GM12878 (cell line): ENCODE measurements at regions not wholly inside any gene's neighbourhood (a gene's known extent, or its start where the extent isn't known, plus 50 kb on each side); places are given as distances from the start of the nearest gene placed in this dataset.

ENCODE experiments used
- BCL11A ChIP-seq: IDR thresholded peaks from 2 replicates; pipeline ENCODE4 v1.6.1; 2011; ENCODE audit warnings: low read depth, low read length
- BMI1 ChIP-seq: fragments of 450-650 bp; IDR thresholded peaks from 2 replicates; pipeline ENCODE4 v1.6.1; 2016; ENCODE audit warnings: mild to moderate bottlenecking, moderate library complexity, borderline replicate concordance
- BRCA1 ChIP-seq: IDR thresholded peaks from 2 replicates; pipeline ENCODE4 v1.6.1; 2011; ENCODE audit warnings: low read depth, low read length, improper control_type of control experiment
- CBX3 ChIP-seq: fragments of 200-600 bp; sonication (generic); IDR thresholded peaks from 2 replicates; pipeline ENCODE4 v1.6.1; 2016; ENCODE audit warnings: low read depth, borderline replicate concordance
- CREM ChIP-seq: IDR thresholded peaks from 2 replicates; pipeline ENCODE4 v1.6.1; 2014; ENCODE audit warnings: antibody characterized with exemption, low read depth
- EGR1 ChIP-seq, 2 experiments: IDR thresholded peaks; 1 replicate in 1 of 2; 2 replicates in 1 of 2; pipeline ENCODE4 v1.6.1; 2011 to 2012; ENCODE audit warnings: low read depth in 2 of 2, low read length in 2 of 2, borderline replicate concordance in 1 of 2, mild to moderate bottlenecking in 1 of 2, moderate library complexity in 1 of 2
- FOXM1 ChIP-seq: IDR thresholded peaks from 2 replicates; pipeline ENCODE4 v1.6.1; 2012; ENCODE audit warnings: low read depth, mild to moderate bottlenecking, inconsistent platforms, low read length, moderate library complexity
- IRF4 ChIP-seq: IDR thresholded peaks from 2 replicates; pipeline ENCODE4 v1.6.1; 2011; ENCODE audit warnings: low read depth, low read length
- MEF2B ChIP-seq: fragments of 450-650 bp; IDR thresholded peaks from 2 replicates; pipeline ENCODE4 v1.6.1; 2018; ENCODE audit warnings: mild to moderate bottlenecking, moderate library complexity; ENCODE audit not compliant: partially characterized antibody, poor library complexity, severe bottlenecking
- NRF1 ChIP-seq: conservative IDR thresholded peaks from 2 replicates; pipeline ENCODE4 v1.6.1; 2011; ENCODE audit warnings: mild to moderate bottlenecking, low read depth, low read length, improper control_type of control experiment
- PAX8 ChIP-seq: fragments of 450-650 bp; IDR thresholded peaks from 2 replicates; pipeline ENCODE4 v1.6.1; 2017; ENCODE audit warnings: mild to moderate bottlenecking, moderate library complexity
- POLR2AphosphoS2 ChIP-seq: IDR thresholded peaks from 2 replicates; pipeline ENCODE4 v1.6.1; 2011; ENCODE audit warnings: low read depth, mild to moderate bottlenecking, low read length, improper control_type of control experiment, moderate library complexity
- POU2F2 ChIP-seq: IDR thresholded peaks from 3 replicates; pipeline ENCODE4 v1.6.1; 2011; ENCODE audit warnings: low read depth, mild to moderate bottlenecking, low read length, borderline replicate concordance
- RAD51 ChIP-seq: fragments of 450-650 bp; IDR thresholded peaks from 2 replicates; pipeline ENCODE4 v1.6.1; 2016; ENCODE audit warnings: moderate library complexity, mild to moderate bottlenecking, inconsistent platforms
- RELA ChIP-seq: fragments of 450-650 bp; IDR thresholded peaks from 2 replicates; pipeline ENCODE4 v1.8.0; 2014; ENCODE audit warnings: borderline replicate concordance; ENCODE audit not compliant: partially characterized antibody
- STAT1 ChIP-seq: fragments of 450-650 bp; conservative IDR thresholded peaks from 2 replicates; pipeline ENCODE4 v1.6.1; 2014; ENCODE audit warnings: antibody characterized with exemption, mild to moderate bottlenecking
- TCF12 ChIP-seq: IDR thresholded peaks from 2 replicates; pipeline ENCODE4 v1.6.1; 2011; ENCODE audit warnings: low read depth, mild to moderate bottlenecking, low read length
- YY1 ChIP-seq: IDR thresholded peaks from 2 replicates; pipeline ENCODE4 v1.6.1; 2011; ENCODE audit warnings: low read depth, mild to moderate bottlenecking, low read length
- ZNF207 ChIP-seq: fragments of 450-650 bp; IDR thresholded peaks from 2 replicates; pipeline ENCODE4 v1.6.1; 2014; ENCODE audit warnings: antibody characterized with exemption, mild to moderate bottlenecking, borderline replicate concordance
- ZNF384 ChIP-seq: IDR thresholded peaks from 2 replicates; pipeline ENCODE4 v1.6.1; 2012; ENCODE audit warnings: low read depth, mild to moderate bottlenecking, low read length, improper control_type of control experiment, borderline replicate concordance
- TF ChIP-seq, protein P1 (sequence below): IDR thresholded peaks from 2 replicates; pipeline ENCODE4 v1.6.1; 2011; ENCODE audit warnings: borderline replicate concordance, low read depth, mild to moderate bottlenecking, moderate library complexity, mixed read lengths, low read length; ENCODE audit not compliant: insufficient read depth; ENCODE audit errors: extremely low read length
- TF ChIP-seq, protein P2 (sequence below): fragments of 450-650 bp; formaldehyde crosslinking; IDR thresholded peaks from 2 replicates; pipeline ENCODE4 v1.5.0; 2022; ENCODE audit warnings: mild to moderate bottlenecking, missing genetic modification characterization
- TF ChIP-seq, protein P3 (sequence below): IDR thresholded peaks from 2 replicates; pipeline ENCODE4 v1.6.1; 2012; ENCODE audit warnings: low read depth, low read length, improper control_type of control experiment
- TF ChIP-seq, protein P4 (sequence below): fragments of 450-650 bp; IDR thresholded peaks from 2 replicates; pipeline ENCODE4 v1.6.1; 2016; ENCODE audit warnings: mild to moderate bottlenecking
- TF ChIP-seq, protein P5 (sequence below): IDR thresholded peaks from 2 replicates; pipeline ENCODE4 v1.6.1; 2011; ENCODE audit warnings: mild to moderate bottlenecking, low read depth, low read length, moderate library complexity; ENCODE audit not compliant: insufficient replicate concordance

DNA sequence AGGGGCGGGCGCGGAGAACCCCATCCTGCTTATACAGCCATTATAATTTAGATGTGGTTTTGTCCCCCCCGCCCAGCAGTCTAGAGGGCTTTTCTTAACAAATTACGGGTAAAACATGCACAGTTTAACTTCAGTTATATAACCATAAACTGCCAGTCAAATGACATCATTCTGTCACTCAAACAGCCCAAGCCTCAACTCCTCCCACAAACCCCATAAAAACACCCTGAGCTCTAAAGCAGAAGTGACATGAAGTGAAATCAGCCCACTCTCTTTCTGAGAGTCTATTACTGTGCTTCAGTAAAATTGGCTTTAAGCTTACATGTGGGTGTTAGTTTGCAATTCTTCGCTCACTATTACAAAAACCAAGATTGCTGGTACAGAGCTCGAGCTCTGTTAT is 705.1 kb upstream of the GCFC2 start (continued):
- TF ChIP-seq ZNF384 (peak; percentile 56), BRCA1 (no peak), YY1 (no peak), ZNF207 (no peak), STAT1 (no peak), BMI1 (no peak), BCL11A (0 out of 2 replicates have a peak, but pooled peaks have one; percentile 37), RELA (no peak), IRF4 (no peak), FOXM1 (no peak), POU2F2 (no peak), NRF1 (no peak), EGR1 (IDR thresholded peaks at IDR 0.05; ENCODE audit: borderline replicate concordance in 1 of 2, low read depth in 2 of 2, low read length in 2 of 2) (no peak), MEF2B (no peak), CBX3 (no peak), RAD51 (no peak), CREM (no peak), PAX8 (no peak), POLR2AphosphoS2 (no peak), TCF12 (no peak)
- TF ChIP-seq, protein P1, sequence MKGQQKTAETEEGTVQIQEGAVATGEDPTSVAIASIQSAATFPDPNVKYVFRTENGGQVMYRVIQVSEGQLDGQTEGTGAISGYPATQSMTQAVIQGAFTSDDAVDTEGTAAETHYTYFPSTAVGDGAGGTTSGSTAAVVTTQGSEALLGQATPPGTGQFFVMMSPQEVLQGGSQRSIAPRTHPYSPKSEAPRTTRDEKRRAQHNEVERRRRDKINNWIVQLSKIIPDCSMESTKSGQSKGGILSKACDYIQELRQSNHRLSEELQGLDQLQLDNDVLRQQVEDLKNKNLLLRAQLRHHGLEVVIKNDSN: no peak
- TF ChIP-seq, protein P2, sequence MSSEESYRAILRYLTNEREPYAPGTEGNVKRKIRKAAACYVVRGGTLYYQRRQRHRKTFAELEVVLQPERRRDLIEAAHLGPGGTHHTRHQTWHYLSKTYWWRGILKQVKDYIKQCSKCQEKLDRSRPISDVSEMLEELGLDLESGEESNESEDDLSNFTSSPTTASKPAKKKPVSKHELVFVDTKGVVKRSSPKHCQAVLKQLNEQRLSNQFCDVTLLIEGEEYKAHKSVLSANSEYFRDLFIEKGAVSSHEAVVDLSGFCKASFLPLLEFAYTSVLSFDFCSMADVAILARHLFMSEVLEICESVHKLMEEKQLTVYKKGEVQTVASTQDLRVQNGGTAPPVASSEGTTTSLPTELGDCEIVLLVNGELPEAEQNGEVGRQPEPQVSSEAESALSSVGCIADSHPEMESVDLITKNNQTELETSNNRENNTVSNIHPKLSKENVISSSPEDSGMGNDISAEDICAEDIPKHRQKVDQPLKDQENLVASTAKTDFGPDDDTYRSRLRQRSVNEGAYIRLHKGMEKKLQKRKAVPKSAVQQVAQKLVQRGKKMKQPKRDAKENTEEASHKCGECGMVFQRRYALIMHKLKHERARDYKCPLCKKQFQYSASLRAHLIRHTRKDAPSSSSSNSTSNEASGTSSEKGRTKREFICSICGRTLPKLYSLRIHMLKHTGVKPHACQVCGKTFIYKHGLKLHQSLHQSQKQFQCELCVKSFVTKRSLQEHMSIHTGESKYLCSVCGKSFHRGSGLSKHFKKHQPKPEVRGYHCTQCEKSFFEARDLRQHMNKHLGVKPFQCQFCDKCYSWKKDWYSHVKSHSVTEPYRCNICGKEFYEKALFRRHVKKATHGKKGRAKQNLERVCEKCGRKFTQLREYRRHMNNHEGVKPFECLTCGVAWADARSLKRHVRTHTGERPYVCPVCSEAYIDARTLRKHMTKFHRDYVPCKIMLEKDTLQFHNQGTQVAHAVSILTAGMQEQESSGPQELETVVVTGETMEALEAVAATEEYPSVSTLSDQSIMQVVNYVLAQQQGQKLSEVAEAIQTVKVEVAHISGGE (CRISPR knock-in tag): no peak
- TF ChIP-seq, protein P3, sequence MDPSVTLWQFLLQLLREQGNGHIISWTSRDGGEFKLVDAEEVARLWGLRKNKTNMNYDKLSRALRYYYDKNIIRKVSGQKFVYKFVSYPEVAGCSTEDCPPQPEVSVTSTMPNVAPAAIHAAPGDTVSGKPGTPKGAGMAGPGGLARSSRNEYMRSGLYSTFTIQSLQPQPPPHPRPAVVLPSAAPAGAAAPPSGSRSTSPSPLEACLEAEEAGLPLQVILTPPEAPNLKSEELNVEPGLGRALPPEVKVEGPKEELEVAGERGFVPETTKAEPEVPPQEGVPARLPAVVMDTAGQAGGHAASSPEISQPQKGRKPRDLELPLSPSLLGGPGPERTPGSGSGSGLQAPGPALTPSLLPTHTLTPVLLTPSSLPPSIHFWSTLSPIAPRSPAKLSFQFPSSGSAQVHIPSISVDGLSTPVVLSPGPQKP: no peak
- TF ChIP-seq, protein P4, sequence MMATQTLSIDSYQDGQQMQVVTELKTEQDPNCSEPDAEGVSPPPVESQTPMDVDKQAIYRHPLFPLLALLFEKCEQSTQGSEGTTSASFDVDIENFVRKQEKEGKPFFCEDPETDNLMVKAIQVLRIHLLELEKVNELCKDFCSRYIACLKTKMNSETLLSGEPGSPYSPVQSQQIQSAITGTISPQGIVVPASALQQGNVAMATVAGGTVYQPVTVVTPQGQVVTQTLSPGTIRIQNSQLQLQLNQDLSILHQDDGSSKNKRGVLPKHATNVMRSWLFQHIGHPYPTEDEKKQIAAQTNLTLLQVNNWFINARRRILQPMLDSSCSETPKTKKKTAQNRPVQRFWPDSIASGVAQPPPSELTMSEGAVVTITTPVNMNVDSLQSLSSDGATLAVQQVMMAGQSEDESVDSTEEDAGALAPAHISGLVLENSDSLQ: peak; percentile 98
- TF ChIP-seq, protein P5, sequence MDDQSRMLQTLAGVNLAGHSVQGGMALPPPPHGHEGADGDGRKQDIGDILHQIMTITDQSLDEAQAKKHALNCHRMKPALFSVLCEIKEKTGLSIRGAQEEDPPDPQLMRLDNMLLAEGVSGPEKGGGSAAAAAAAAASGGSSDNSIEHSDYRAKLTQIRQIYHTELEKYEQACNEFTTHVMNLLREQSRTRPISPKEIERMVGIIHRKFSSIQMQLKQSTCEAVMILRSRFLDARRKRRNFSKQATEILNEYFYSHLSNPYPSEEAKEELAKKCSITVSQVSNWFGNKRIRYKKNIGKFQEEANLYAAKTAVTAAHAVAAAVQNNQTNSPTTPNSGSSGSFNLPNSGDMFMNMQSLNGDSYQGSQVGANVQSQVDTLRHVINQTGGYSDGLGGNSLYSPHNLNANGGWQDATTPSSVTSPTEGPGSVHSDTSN: peak; percentile 93
